ENCODE measurements at regions not wholly inside any gene's neighbourhood (a gene's known extent, or its start where the extent isn't known, plus 50 kb on each side); places are given as distances from the start of the nearest gene placed in this dataset.

DNA sequence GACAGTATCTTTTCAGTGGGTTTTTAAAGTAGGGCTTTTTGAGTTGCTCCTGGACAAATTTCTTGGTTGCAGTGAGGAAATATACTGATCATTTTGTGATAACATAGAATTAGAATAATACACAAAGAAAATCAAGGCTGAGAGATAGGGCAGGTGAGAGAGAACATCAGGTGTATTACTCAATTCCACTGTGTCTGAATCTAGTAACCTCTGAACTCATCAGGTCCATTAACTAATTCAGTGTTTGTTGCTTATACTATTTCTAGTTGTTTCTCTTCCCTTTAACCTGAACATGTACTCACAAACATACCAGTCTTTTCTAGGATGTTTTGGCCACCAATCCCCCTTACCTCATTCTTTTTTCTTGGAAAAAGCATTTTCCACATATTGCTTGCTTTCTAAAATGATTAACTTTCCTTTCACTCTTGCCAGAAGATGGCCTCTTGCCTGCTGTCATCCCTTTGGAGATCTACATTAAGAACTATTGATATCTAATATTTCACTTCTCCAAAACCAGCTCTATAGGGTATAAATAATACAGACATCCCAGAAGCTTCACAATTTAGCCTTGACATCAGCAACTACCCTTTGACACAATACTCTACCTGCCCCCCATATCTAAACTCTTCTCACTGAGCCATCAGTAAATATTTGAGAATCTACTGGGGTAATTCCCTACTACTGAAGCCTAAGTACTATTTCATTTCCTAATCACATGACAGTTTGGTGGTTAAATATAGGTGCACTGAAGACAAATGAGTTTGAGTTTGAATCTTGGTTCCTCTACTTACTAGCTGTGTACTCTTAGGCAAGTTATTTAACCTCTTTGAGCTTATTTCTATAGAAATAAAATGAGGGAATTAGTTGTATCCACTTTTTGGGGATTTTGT, 470.8 kb upstream of the IGFBP7 start:
- no peak overlapping the region for H2BK20ac ChIP-seq (ENCODE audit: low read depth, low read length, poor library complexity, severe bottlenecking)
- Mint-ChIP-seq H3K27ac (no peak overlapping the region), H3K4me1 (no peaks in the 10 kb centered on the region), H3K36me3 (ENCODE audit: insufficient read depth in 1 of 3, low read depth in 3 of 3) (no peaks in the 10 kb centered on the region), H3K4me3 (no peak overlapping the region), H3K27me3 (ENCODE audit: low read depth) (no peaks in the 10 kb centered on the region), H3K9me3 (no peaks in the 10 kb centered on the region)
- no peak overlapping the region for H3K9ac ChIP-seq (ENCODE audit: extremely low read depth, insufficient read length, low read length)
- no peaks in the 10 kb centered on the region for H3K23me2 ChIP-seq (ENCODE audit: insufficient read length, low read depth, low read length, poor library complexity, severe bottlenecking)
- no peak overlapping the region for H4K8ac ChIP-seq (replicated peaks; ENCODE audit: insufficient read length, low read depth, low read length)
- H3K79me1 ChIP-seq (ENCODE audit: insufficient read depth, low read depth, low read length, poor library complexity, severe bottlenecking): no peaks in the 10 kb centered on the region
- no peak overlapping the region for H4K5ac ChIP-seq (ENCODE audit: insufficient read length, low read depth, low read length)
- TF ChIP-seq CTCF (conservative IDR thresholded peaks at IDR 0.05): no peak
- no peak overlapping the region for H3K18ac ChIP-seq (ENCODE audit: insufficient read length, low read depth, low read length)
- no peak overlapping the region for H2BK15ac ChIP-seq (ENCODE audit: low read depth, low read length)
- H3K14ac ChIP-seq (ENCODE audit: insufficient read depth, low read length): no peak overlapping the region
- H3T11ph ChIP-seq (ENCODE audit: low read length): no peak overlapping the region
- no peaks in the 10 kb centered on the region for H4K20me1 ChIP-seq (ENCODE audit: control insufficient read depth, insufficient read depth, insufficient read length)
- H4K91ac ChIP-seq (ENCODE audit: insufficient read length, low read depth, low read length): no peak overlapping the region
- no peaks in the 10 kb centered on the region for H3K27me3 ChIP-seq (ENCODE audit: insufficient read depth, low read length)
- H3K4ac ChIP-seq (ENCODE audit: low read depth, low read length): no peak overlapping the region
- H3K4me2 ChIP-seq (ENCODE audit: insufficient read depth, insufficient read length, low read length): no peak overlapping the region
- H3K9me3 ChIP-seq (ENCODE audit: control insufficient read depth, low read depth, low read length): no peaks in the 10 kb centered on the region
- H2BK5ac ChIP-seq (ENCODE audit: insufficient read length, low read length): no peak overlapping the region
- no peak overlapping the region for H3K56ac ChIP-seq (ENCODE audit: insufficient read length, low read depth, low read length)
- no peak overlapping the region for H3K23ac ChIP-seq (ENCODE audit: insufficient read length, low read depth, low read length)
- no peaks in the 10 kb centered on the region for H3K79me2 ChIP-seq (ENCODE audit: insufficient read depth, low read length)
- H2BK120ac ChIP-seq (ENCODE audit: low read depth, low read length, poor library complexity, severe bottlenecking): no peak overlapping the region
- no peaks in the 10 kb centered on the region for H3K4me1 ChIP-seq (ENCODE audit: insufficient read depth, low read length)
- H2AFZ ChIP-seq (ENCODE audit: low read length): no peak overlapping the region
- H2BK12ac ChIP-seq (ENCODE audit: insufficient read length, low read depth, low read length): no peak overlapping the region
- H2AK5ac ChIP-seq (ENCODE audit: insufficient read length, low read length): no peak overlapping the region
- DNase-seq: no peak
- H3K27ac ChIP-seq (ENCODE audit: insufficient read length, low read depth, low read length): no peak overlapping the region
